NCI-H2029 (cell line): ENCODE measurements at regions not wholly inside any gene's neighbourhood (a gene's known extent, or its start where the extent isn't known, plus 50 kb on each side); places are given as distances from the start of the nearest gene placed in this dataset.
"Not testable (repeated sequence)": the region's sequence is repeated elsewhere in the genome, so short reads cannot be mapped to it uniquely, and the experiment has no call there.

Source experiments
- DNase-seq: peaks from one replicate; lab custom pipeline; 2025; lab: John Stamatoyannopoulos, UW

DNA sequence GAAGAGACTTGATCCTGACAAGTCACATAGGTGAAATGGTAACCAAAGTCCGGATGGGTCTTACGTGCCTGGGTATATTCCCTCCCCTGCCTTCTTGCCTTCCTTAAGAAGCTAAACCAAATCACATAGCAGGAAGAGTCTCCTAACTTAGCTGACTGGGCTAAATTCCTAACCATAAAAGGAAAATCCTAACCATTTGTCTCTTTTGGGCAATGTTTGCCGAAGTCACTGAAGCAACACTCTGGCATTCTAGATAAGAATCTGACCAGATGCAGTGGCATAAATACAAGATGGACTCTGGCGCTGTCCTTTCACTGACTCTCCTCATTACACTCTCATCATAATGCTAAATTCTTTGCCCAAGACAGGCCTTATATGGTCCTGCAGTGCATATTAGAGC, 625.5 kb upstream of the RORB start:
- DNase-seq = no peak

DNA sequence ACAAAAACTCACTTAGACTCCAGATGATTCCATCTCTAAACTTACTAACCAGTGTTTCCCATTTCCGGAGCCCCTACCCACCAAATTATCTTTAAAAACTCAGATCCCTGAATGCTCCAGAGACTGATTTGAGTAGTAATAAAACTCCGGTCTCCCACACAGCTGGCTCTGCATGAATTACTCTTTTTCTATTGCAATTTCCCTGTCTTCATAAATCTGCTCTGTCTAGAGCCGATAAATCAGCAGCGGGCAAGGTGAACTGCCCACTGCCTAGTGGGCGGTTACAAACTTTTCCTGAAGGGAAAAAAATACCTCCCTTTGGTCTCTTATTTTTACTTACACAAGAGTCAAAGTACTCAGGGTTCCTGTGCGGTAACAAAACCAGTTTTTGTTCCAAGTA, 624.4 kb upstream of the RORB start:
- DNase-seq = no peak

GRCh38 chr9:73880101-73880500, 617.0 kb upstream of the RORB start:
- no peak for DNase-seq

DNA sequence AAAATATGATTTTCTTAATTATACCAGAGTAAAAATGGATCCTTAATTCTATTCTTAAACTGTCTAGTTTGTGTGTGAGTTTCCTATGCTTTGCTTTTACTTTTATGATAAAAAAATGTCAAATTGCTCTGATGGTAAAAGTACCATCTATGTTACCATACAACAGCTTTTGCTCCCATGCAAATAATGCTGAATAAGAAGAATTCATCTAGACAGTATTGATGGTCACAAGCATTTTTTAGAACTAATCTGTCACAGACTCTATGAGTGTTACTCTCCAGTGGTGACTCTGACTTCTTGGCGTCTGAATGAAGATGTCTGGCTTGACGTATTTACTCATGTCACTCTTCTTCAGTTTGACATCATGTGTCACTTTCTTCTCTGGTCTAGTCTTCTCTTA, 608.1 kb upstream of the RORB start:
- no peak for DNase-seq

- DNase-seq = no peak
These were observed 606.4 kb upstream of the RORB start for GRCh38 chr9:73890685-73891277.

GRCh38 chr9:73892335-73892734, 604.8 kb upstream of the RORB start:
- DNase-seq = no peak

DNA sequence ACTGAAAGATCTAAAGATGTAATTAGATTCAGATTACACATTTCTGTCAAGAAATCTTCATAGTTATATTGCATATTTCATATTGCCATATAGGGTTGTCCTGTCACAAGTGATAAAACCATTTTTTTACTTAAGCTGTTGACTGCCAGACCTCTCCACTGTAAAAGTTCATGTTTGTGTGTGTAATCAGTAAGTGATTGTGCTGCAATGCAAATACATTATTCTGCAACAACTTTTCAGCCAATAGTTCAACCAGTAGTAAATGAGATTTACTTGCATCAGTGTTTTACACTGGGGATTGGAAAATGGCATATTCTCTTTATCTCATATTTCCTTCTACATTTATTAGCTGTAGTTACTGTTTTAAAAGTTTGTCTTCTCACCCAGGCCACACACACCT, 603.9 kb upstream of the RORB start:
- no peak for DNase-seq

- DNase-seq = no peak
These were observed 601.1 kb upstream of the RORB start for GRCh38 chr9:73896061-73896460.

- DNase-seq = no peak
These were observed 590.5 kb upstream of the RORB start for GRCh38 chr9:73906671-73907070.

DNA sequence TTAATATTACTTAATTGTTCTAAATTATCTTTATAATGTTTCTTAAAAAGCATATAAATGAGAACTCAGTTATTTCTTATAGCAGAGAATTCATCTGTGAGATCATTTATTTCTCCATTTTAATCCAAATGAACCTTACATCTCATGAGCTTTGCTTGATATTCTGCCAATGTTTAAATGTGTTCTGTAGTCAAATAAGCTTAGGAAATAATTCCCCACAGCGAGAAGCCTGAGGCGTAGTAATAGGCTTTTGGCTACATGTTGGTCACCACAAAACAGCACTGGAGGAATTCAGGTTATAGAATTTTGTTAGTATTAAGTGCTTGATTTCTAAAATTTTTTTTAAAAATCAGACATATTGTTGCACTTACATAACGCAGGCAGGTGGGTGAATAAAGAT, 585.3 kb upstream of the RORB start:
- DNase-seq = no peak

- DNase-seq = no peak
These were observed 581.0 kb upstream of the RORB start for GRCh38 chr9:73916016-73916673.

- DNase-seq = no peak
These were observed 577.4 kb upstream of the RORB start for GRCh38 chr9:73919712-73920111.

DNA sequence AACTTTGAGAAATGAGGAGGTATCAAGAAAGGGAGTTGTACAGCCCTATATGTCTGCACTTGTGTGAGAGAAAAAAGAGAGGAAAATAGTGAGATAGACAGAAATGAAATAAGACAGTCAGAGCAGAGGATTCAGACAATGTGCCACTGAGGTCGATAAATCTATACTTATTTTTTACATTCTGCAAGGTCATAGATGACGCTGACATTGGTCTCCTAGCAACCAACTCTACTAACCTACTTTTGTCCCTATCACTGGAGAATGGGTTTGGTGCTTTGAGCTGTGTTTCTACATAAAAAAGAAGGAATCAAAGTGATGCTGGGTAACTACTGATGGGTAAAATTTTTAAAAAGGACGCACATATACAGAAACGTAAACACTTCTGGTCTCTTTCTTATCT, 573.3 kb upstream of the RORB start:
- DNase-seq = no peak

DNA sequence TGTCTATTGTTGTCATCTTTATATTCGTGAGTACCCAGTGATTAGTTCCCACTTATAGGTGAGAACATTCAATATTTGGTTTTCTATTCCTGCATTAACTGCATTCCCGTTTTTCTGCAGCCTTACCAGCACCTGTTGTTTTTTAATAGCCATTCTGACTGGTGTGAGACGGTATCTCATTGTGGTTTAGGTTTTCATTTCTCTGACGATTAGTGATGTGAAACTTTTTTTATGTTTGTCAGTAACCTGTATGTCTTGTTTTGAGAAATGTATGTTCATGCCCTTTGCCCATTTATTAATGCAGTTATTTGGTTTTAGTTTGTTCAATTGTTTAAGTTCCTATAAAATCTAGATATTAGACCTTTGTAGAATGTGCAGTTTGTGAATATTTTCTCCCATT, 546.0 kb upstream of the RORB start:
- DNase-seq = no peak

DNA sequence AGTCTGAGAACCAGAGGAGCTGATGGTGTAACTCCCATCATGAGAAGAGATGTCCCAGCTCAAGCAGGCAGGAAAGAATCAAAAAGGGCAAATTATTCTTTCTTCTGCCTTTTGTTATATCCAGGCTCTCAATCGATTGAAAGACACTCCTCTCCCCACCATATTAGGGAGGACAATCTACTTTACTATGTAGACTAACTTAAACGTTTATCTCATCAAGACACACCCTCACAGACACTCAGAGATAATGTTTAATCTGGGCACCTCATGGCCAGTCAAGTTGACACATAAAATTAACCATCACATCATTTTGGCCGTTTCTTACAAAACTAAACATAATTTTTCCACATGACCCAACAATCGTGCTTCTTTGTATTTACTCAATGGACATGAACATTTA, 534.3 kb upstream of the RORB start:
- DNase-seq = no peak

DNA sequence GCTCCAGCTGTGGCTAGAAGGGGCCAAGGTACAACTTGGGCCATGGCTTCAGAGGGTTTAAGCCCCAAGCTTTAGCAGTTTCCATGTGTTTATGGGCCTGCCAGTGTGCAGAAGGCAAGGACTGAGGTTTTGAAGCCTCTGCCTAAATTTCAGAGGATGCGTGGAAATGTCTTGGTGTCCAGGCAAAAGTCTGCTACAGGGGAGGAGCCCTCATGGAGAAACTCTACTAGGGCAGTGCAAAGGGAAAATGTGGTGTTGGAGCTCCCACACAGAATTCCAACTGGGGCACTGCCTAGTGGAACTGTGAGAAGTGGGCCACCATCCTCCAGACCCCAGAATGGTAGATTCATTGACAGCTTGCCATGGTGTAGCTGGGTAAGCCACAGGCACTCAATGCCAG, 527.2 kb upstream of the RORB start:
- no peak for DNase-seq

DNA sequence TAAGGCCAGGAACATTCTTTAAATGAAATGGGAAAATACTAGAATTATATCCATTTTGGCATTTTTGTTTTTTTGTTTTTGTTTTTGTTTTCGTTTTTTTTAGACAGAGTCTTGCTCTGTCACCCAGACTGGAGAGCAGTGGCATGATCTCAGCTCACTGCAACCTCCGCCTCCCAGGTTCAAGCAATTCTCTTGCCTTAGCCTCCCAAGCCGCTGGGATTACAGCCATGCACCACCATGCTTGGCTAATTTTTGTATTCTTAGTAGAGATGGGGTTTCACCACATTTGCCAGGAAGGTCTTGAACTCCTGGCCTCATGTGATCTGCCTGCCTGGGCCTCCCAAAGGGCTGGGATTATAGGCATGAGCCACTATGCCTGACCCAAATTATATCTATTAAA, 520.7 kb upstream of the RORB start:
- DNase-seq = not testable (repeated sequence)

DNA sequence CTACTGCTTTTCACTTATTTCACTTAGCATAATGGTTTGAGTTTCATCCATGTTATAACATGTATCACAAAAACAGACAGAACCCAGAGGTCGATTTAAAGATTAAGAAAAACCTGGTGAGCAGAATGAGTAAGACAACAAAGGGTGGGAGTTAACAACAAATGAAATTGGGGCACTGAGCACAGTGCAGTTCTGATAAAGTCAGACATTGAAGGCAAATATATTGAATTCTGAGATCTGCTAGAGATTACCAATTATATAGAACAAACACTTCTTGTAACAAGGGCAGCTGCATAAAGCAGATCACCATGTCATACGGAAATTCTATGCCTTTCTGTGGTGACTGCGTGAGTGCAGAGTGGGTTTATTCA, 517.3 kb upstream of the RORB start:
- no peak for DNase-seq

- DNase-seq = no peak
These were observed 516.4 kb upstream of the RORB start for GRCh38 chr9:73980754-73981153.

DNA sequence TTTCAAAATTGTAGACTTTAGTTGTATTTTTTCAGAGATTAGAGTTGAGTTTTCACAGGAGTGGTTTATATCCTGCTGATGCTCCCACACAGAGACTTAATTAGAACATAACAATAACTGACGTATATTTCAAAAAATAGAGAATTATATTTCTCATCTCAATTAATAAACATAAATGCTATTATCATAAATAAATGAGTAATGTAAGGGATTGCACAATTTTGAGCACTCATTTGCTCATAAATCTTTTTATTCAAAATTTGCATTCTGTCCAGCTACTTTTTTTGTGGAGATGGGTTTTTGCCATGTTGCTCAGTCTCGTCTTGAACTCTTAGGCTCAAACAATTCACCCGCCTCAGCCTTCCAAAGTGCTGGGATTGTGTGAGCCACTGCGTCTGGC, 515.7 kb upstream of the RORB start:
- DNase-seq = no peak

GRCh38 chr9:73995836-73996235, 501.3 kb upstream of the RORB start:
- no peak for DNase-seq

DNA sequence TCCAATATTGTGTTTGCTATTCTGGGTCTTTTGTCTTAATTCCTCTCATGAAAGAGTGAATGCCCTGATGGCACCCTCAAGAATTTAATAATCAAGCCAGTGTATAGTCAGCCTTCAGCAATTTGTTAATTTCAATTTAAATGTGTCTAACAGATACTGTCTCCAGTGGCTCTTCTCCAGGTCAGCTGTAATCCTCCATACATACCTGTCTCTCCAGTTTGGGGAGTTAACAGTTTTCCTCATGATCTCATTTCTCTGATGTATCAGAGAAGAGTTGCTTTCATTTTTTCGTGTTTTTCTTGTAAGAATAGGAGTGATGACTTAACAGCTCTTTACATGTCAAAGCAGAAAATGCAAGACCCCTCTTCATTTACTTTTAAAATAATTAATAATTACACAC, 500.3 kb upstream of the RORB start:
- DNase-seq = no peak

GRCh38 chr9:74001382-74001781, 495.8 kb upstream of the RORB start:
- DNase-seq = no peak

DNA sequence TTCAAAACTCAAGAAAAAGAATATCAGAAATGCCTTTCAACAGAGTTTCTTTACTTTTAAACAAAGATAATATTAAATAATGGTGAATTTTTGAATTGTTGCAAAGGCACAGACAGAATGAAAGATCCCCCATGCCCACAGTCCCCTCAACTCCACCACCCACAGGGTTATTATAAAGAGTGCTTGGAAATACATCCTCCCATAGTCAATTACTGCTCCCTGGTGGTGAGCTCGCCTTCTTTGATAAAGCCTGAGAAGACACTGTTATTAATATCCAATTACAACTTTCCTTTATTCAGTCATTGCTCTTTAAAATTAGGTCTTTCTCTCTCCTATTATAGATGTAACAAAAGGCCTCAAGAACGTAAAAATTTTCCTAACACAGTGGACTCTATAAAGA, 490.2 kb upstream of the RORB start:
- DNase-seq = no peak
